CD4-positive, alpha-beta T cell treated with Interleukin-4 for 4 hours (primary cell): ENCODE measurements at regions not wholly inside any gene's neighbourhood (a gene's known extent, or its start where the extent isn't known, plus 50 kb on each side); places are given as distances from the start of the nearest gene placed in this dataset.

Experiments used
- DNase-seq: peaks from one replicate; pipeline ENCODE4 v3.0.0-alpha.2; 2020

- DNase-seq: no peak
Measured at GRCh38 chrX:21056622-21057021, 317.6 kb upstream of the CNKSR2 start.

GRCh38 chrX:21047034-21047455 lies 327.2 kb upstream of the CNKSR2 start:
- DNase-seq: no peak

GRCh38 chrX:21014326-21014725 lies 359.9 kb upstream of the CNKSR2 start:
- DNase-seq: no peak

- DNase-seq: no peak
Measured at GRCh38 chrX:21004835-21005234, 369.4 kb upstream of the CNKSR2 start.

- no peak for DNase-seq
Measured at GRCh38 chrX:20995829-20996228, 378.4 kb upstream of the CNKSR2 start.

GRCh38 chrX:20989361-20989760 lies 384.9 kb upstream of the CNKSR2 start:
- no peak for DNase-seq

GRCh38 chrX:20988804-20989203 lies 385.4 kb upstream of the CNKSR2 start:
- no peak for DNase-seq

- no peak for DNase-seq
Measured at GRCh38 chrX:20988118-20988517, 386.1 kb upstream of the CNKSR2 start.

- DNase-seq: no peak
Measured at GRCh38 chrX:20980426-20980825, 393.8 kb upstream of the CNKSR2 start.

- no peak for DNase-seq
Measured at GRCh38 chrX:20974326-20974725, 399.9 kb upstream of the CNKSR2 start.

GRCh38 chrX:20973038-20973437 lies 401.2 kb upstream of the CNKSR2 start:
- DNase-seq: no peak

- no peak for DNase-seq
Measured at GRCh38 chrX:20971250-20971649, 403.0 kb upstream of the CNKSR2 start.

GRCh38 chrX:20969565-20969964 lies 404.7 kb upstream of the CNKSR2 start:
- DNase-seq: no peak

GRCh38 chrX:20968996-20969395 lies 405.2 kb upstream of the CNKSR2 start:
- DNase-seq: no peak

- DNase-seq: no peak
Measured at GRCh38 chrX:20967725-20968124, 406.5 kb upstream of the CNKSR2 start.

GRCh38 chrX:20965270-20966044 lies 408.8 kb upstream of the CNKSR2 start:
- DNase-seq: no peak

- DNase-seq: no peak
Measured at GRCh38 chrX:20954014-20954413, 420.2 kb upstream of the CNKSR2 start.

GRCh38 chrX:20952180-20952579 lies 422.0 kb upstream of the CNKSR2 start:
- DNase-seq: no peak

GRCh38 chrX:20951016-20951810 lies 423.0 kb upstream of the CNKSR2 start:
- no peak for DNase-seq

- DNase-seq: no peak
Measured at GRCh38 chrX:20947411-20947912, 426.8 kb upstream of the CNKSR2 start.

- no peak for DNase-seq
Measured at GRCh38 chrX:20913760-20914159, 460.5 kb upstream of the CNKSR2 start.

GRCh38 chrX:20906571-20906970 lies 467.6 kb upstream of the CNKSR2 start:
- DNase-seq: no peak

GRCh38 chrX:20884565-20884964 lies 489.7 kb upstream of the CNKSR2 start:
- DNase-seq: no peak

GRCh38 chrX:20863649-20864048 lies 510.6 kb upstream of the CNKSR2 start:
- DNase-seq: no peak
